Panc1 (cell line): ENCODE measurements at regions not wholly inside any gene's neighbourhood (a gene's known extent, or its start where the extent isn't known, plus 50 kb on each side); places are given as distances from the start of the nearest gene placed in this dataset.

Experiments used
- ATAC-seq: fragments of 200-7000 bp; cut with Tn5 transposase; 2 replicates; pipeline ENCODE4 v1.9.1; 2020; ENCODE audit warnings: mild to moderate bottlenecking, moderate library complexity
- BruUV-seq: library from RNA; stranded (reverse); fragments of 400-500 nt; replicated peaks from 2 replicates; lab custom pipeline; 2021; lab: Mats Ljungman, UMichigan
- CTCF ChIA-PET: fragments of 300-600 bp; sonication (Branson Sonifier 250); formaldehyde crosslinking; loops from one replicate; lab custom pipeline; 2022; ENCODE audit warnings: antibody characterized with exemption; lab: Charles Lee
- POLR2A ChIA-PET: fragments of 300-600 bp; sonication (Branson Sonifier 250); formaldehyde crosslinking; loops from one replicate; lab custom pipeline; 2022; ENCODE audit warnings: antibody characterized with exemption; lab: Charles Lee
- DNase-seq: peaks from one replicate; pipeline ENCODE4 v3.0.0-alpha.2; 2010; ENCODE audit warnings: low read depth, low spot score
- H3K27ac ChIP-seq: 2 replicates; pipeline ENCODE4 v1.5.1; 2011; ENCODE audit warnings: mild to moderate bottlenecking, low read length, inconsistent platforms
- H3K27me3 ChIP-seq: fragments of 200-500 bp; sonication (Bioruptor generic); 2 replicates; pipeline ENCODE4 v1.6.0; 2014; ENCODE audit warnings: low read length, inconsistent platforms; ENCODE audit not compliant: control insufficient read depth, insufficient read depth
- H3K36me3 ChIP-seq: fragments of 200-500 bp; sonication (Bioruptor generic); 2 replicates; pipeline ENCODE4 v1.5.1; 2014; ENCODE audit warnings: inconsistent platforms, mild to moderate bottlenecking, low read length, moderate library complexity; ENCODE audit not compliant: control insufficient read depth, insufficient read depth
- H3K4me1 ChIP-seq: 2 replicates; pipeline ENCODE4 v1.5.1; 2011; ENCODE audit warnings: inconsistent platforms, mild to moderate bottlenecking, low read length, moderate library complexity; ENCODE audit not compliant: control insufficient read depth, insufficient read depth
- H3K4me3 ChIP-seq, 2 experiments: 2 replicates each; pipeline ENCODE4 v1.5.1; 2011 to 2012; ENCODE audit warnings: low read depth in 2 of 2, low read length in 2 of 2, mild to moderate bottlenecking in 2 of 2, inconsistent platforms in 1 of 2, moderate library complexity in 1 of 2
- H3K9me3 ChIP-seq: fragments of 200-500 bp; sonication (Bioruptor generic); 2 replicates; pipeline ENCODE4 v1.5.1; 2014; ENCODE audit warnings: low read depth, mild to moderate bottlenecking, inconsistent platforms, low read length, moderate library complexity; ENCODE audit not compliant: control insufficient read depth, insufficient read depth
- POLR2AphosphoS5 ChIP-seq: IDR thresholded peaks from 2 replicates; pipeline ENCODE4 v1.6.1; 2012; ENCODE audit warnings: mild to moderate bottlenecking, low read depth, low read length, moderate library complexity
- SIN3A ChIP-seq: IDR thresholded peaks from 2 replicates; pipeline ENCODE4 v1.6.1; 2012; ENCODE audit warnings: low read depth, mild to moderate bottlenecking, low read length, moderate library complexity, borderline replicate concordance; ENCODE audit not compliant: insufficient read depth
- TCF7L2 ChIP-seq: IDR thresholded peaks from 2 replicates; pipeline ENCODE4 v1.6.1; 2011; ENCODE audit warnings: mild to moderate bottlenecking, low read depth, low read length, inconsistent platforms
- in situ Hi-C: cut with HindIII; loops from 2 replicates; pipeline ENCODE4 v1.10.0; 2016; ENCODE audit warnings: low sequenced_read_pairs, low pct_unique_long_range_greater_than_20kb
- intact Hi-C: fragments of 100-400 bp; cut with micrococcal nuclease; formaldehyde crosslinking; loops from one replicate; pipeline ENCODE4 v1.10.0; 2022; ENCODE audit not compliant: unreplicated experiment
- TF ChIP-seq, protein P1 (sequence below), 2 experiments: IDR thresholded peaks; 2 replicates each; pipeline ENCODE4 v1.6.1; 2011 to 2012; ENCODE audit warnings: low read depth in 2 of 2, control low read depth in 1 of 2, low read length in 1 of 2, mild to moderate bottlenecking in 1 of 2, moderate library complexity in 1 of 2; ENCODE audit not compliant: insufficient read depth in 1 of 2
- TF ChIP-seq, protein P2 (sequence below): fragments of 450-650 bp; IDR thresholded peaks from 2 replicates; pipeline ENCODE4 v1.5.1; 2017; ENCODE audit warnings: mild to moderate bottlenecking

- intact Hi-C loops, result no loop called here
These were observed 292.4 kb downstream of the EFNB2 start for GRCh38 chr13:106243011-106243565.

DNA sequence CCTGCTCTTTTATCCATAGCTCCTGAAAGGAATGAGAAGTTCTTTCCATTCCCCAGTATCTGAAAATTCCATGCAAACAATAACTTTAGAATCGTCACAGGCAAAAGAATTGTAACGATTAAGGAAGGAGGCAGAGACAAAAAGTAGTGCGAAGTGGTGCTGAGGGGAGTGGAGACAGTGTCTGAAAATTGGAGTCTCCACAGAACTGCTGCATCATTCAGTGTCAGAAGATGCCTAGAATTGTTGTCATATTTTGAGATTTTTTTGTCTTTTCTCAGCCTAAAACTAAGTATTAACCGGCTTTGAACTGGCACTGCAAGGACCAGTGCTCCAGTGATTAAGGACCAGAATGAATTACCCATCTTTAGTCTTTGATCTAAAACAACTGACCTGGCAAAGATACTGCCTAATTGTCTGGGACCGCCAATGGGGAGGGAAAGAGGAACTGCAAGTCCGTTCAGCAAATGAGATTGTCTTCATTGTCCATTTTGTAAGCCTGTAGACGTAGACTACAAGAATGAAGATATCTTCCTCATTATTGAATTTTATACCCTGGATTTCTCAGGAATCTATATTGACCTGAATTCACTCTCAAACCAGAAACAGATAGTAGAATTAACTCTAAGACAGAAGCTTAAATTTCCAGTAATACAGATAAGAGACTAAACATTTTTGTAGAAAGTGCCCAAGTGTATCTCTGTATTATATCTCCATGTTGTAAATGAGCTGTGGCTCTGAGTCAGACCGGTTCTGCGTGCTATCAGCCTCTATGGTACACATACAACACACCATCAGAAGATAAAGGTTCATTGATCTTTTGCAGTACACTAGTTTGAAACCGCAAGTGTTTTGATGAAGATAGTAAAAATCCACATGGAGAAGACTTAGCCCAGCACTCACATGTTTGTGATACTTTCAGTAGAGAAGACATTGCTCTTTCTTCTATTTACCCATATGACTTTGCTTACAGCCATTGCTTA lies 293.2 kb downstream of the EFNB2 start:
- H3K27ac ChIP-seq, result no peak overlapping the region
- intact Hi-C loops (no loop called here), in situ Hi-C loops (no loop called here)
- no peak overlapping the region for H3K4me3 ChIP-seq
- BruUV-seq, result no TSS peak
- ATAC-seq, result no peak
- TF ChIP-seq SIN3A (no peak), POLR2AphosphoS5 (no peak), TCF7L2 (no peak)
- TF ChIP-seq, protein P1, sequence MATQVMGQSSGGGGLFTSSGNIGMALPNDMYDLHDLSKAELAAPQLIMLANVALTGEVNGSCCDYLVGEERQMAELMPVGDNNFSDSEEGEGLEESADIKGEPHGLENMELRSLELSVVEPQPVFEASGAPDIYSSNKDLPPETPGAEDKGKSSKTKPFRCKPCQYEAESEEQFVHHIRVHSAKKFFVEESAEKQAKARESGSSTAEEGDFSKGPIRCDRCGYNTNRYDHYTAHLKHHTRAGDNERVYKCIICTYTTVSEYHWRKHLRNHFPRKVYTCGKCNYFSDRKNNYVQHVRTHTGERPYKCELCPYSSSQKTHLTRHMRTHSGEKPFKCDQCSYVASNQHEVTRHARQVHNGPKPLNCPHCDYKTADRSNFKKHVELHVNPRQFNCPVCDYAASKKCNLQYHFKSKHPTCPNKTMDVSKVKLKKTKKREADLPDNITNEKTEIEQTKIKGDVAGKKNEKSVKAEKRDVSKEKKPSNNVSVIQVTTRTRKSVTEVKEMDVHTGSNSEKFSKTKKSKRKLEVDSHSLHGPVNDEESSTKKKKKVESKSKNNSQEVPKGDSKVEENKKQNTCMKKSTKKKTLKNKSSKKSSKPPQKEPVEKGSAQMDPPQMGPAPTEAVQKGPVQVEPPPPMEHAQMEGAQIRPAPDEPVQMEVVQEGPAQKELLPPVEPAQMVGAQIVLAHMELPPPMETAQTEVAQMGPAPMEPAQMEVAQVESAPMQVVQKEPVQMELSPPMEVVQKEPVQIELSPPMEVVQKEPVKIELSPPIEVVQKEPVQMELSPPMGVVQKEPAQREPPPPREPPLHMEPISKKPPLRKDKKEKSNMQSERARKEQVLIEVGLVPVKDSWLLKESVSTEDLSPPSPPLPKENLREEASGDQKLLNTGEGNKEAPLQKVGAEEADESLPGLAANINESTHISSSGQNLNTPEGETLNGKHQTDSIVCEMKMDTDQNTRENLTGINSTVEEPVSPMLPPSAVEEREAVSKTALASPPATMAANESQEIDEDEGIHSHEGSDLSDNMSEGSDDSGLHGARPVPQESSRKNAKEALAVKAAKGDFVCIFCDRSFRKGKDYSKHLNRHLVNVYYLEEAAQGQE (IDR thresholded peaks at IDR 0.05; ENCODE audit: insufficient read depth in 1 of 2, low read depth in 2 of 2, low read length in 1 of 2), result no peak
- TF ChIP-seq, protein P2, sequence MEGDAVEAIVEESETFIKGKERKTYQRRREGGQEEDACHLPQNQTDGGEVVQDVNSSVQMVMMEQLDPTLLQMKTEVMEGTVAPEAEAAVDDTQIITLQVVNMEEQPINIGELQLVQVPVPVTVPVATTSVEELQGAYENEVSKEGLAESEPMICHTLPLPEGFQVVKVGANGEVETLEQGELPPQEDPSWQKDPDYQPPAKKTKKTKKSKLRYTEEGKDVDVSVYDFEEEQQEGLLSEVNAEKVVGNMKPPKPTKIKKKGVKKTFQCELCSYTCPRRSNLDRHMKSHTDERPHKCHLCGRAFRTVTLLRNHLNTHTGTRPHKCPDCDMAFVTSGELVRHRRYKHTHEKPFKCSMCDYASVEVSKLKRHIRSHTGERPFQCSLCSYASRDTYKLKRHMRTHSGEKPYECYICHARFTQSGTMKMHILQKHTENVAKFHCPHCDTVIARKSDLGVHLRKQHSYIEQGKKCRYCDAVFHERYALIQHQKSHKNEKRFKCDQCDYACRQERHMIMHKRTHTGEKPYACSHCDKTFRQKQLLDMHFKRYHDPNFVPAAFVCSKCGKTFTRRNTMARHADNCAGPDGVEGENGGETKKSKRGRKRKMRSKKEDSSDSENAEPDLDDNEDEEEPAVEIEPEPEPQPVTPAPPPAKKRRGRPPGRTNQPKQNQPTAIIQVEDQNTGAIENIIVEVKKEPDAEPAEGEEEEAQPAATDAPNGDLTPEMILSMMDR, result no peak
- DNase-seq, result no peak
- ChIA-PET CTCF (no interaction called here), POLR2A (no interaction called here)
- H3K36me3 ChIP-seq, result no peaks in the 10 kb centered on the region
- no peaks in the 10 kb centered on the region for H3K4me1 ChIP-seq
- H3K27me3 ChIP-seq, result no peaks in the 10 kb centered on the region
- H3K9me3 ChIP-seq, result no peaks in the 10 kb centered on the region

More at GRCh38 chr13:106243011-106243565, 292.4 kb downstream of the EFNB2 start:
- in situ Hi-C loops, result no loop called here
- Histone ChIP-seq H3K36me3 (no peaks in the 10 kb centered on the region), H3K4me1 (no peaks in the 10 kb centered on the region), H3K27me3 (no peaks in the 10 kb centered on the region), H3K9me3 (no peaks in the 10 kb centered on the region), H3K27ac (no peak overlapping the region), H3K4me3 (no peak overlapping the region)
- TF ChIP-seq, protein P2, result no peak
- TF ChIP-seq, protein P1 (IDR thresholded peaks at IDR 0.05; ENCODE audit: insufficient read depth in 1 of 2, low read depth in 2 of 2, low read length in 1 of 2), result no peak
- no peak for TF ChIP-seq POLR2AphosphoS5
- TF ChIP-seq SIN3A, result no peak
- TF ChIP-seq TCF7L2, result no peak
- ATAC-seq (no peak), DNase-seq (no peak)
- ChIA-PET CTCF (no interaction called here), POLR2A (no interaction called here)
- no TSS peak for BruUV-seq
